ENCODE measurements at regions not wholly inside any gene's neighbourhood (a gene's known extent, or its start where the extent isn't known, plus 50 kb on each side); places are given as distances from the start of the nearest gene placed in this dataset.
"Not testable (repeated sequence)": the region's sequence is repeated elsewhere in the genome, so short reads cannot be mapped to it uniquely, and the experiment has no call there.

- no peak for DNase-seq (ENCODE audit: low read depth in 2 of 2)
Measured at GRCh38 chr4:25981749-25982148, 67.7 kb downstream of the SMIM20 start.

- no peak for DNase-seq (ENCODE audit: low read depth in 2 of 2)
Measured at GRCh38 chr4:25982962-25983361, 68.9 kb downstream of the SMIM20 start.

GRCh38 chr4:25984266-25984665, 70.2 kb downstream of the SMIM20 start:
- no peak for DNase-seq (ENCODE audit: low read depth in 2 of 2)

- no peak for DNase-seq (ENCODE audit: low read depth in 2 of 2)
Measured at GRCh38 chr4:25984796-25985195, 70.8 kb downstream of the SMIM20 start.

- DNase-seq (ENCODE audit: low read depth in 2 of 2): no peak
Measured at GRCh38 chr4:25986807-25987206, 72.8 kb downstream of the SMIM20 start.

GRCh38 chr4:25991340-25991739, 77.3 kb downstream of the SMIM20 start:
- no peak for DNase-seq (ENCODE audit: low read depth in 2 of 2)

GRCh38 chr4:25993395-25994185, 79.6 kb downstream of the SMIM20 start:
- DNase-seq (ENCODE audit: low read depth in 2 of 2): peak; percentile 16 to 26

- DNase-seq (ENCODE audit: low read depth in 2 of 2): not testable (repeated sequence)
Measured at GRCh38 chr4:25994577-25994976, 80.6 kb downstream of the SMIM20 start.

- DNase-seq (ENCODE audit: low read depth in 2 of 2): no peak
Measured at GRCh38 chr4:26000274-26000950, 86.4 kb downstream of the SMIM20 start.

- no peak for DNase-seq (ENCODE audit: low read depth in 2 of 2)
Measured at GRCh38 chr4:26001413-26001812, 87.4 kb downstream of the SMIM20 start.

- no peak for DNase-seq (ENCODE audit: low read depth in 2 of 2)
Measured at GRCh38 chr4:26001816-26002215, 87.8 kb downstream of the SMIM20 start.

- no peak for DNase-seq (ENCODE audit: low read depth in 2 of 2)
Measured at GRCh38 chr4:26003056-26003455, 89.0 kb downstream of the SMIM20 start.

- no peak for DNase-seq (ENCODE audit: low read depth in 2 of 2)
Measured at GRCh38 chr4:26004290-26004689, 90.3 kb downstream of the SMIM20 start.

- no peak for DNase-seq (ENCODE audit: low read depth in 2 of 2)
Measured at GRCh38 chr4:26005764-26006163, 91.7 kb downstream of the SMIM20 start.

GRCh38 chr4:26008737-26009136, 94.7 kb downstream of the SMIM20 start:
- no peak for DNase-seq (ENCODE audit: low read depth in 2 of 2)

GRCh38 chr4:26009502-26009901, 95.5 kb downstream of the SMIM20 start:
- DNase-seq (ENCODE audit: low read depth in 2 of 2): no peak

- DNase-seq (ENCODE audit: low read depth in 2 of 2): no peak
Measured at GRCh38 chr4:26010304-26010703, 96.3 kb downstream of the SMIM20 start.

- DNase-seq (ENCODE audit: low read depth in 2 of 2): no peak
Measured at GRCh38 chr4:26013629-26014028, 99.6 kb downstream of the SMIM20 start.

GRCh38 chr4:26015133-26015651, 101.2 kb downstream of the SMIM20 start:
- DNase-seq (ENCODE audit: low read depth in 2 of 2): no peak

GRCh38 chr4:26015906-26016305, 101.9 kb downstream of the SMIM20 start:
- no peak for DNase-seq (ENCODE audit: low read depth in 2 of 2)

- DNase-seq (ENCODE audit: low read depth in 2 of 2): no peak
Measured at GRCh38 chr4:26017531-26017930, 103.5 kb downstream of the SMIM20 start.

- not testable (repeated sequence) for DNase-seq (ENCODE audit: low read depth in 2 of 2)
Measured at GRCh38 chr4:26017961-26018700, 104.1 kb downstream of the SMIM20 start.
